Esophagus squamous epithelium (tissue), 4 donors: ENCODE measurements at regions not wholly inside any gene's neighbourhood (a gene's known extent, or its start where the extent isn't known, plus 50 kb on each side); places are given as distances from the start of the nearest gene placed in this dataset.

ENCODE experiments used
- POLR2A ChIP-seq, 4 donors: fragments of 450-650 bp; IDR thresholded peaks; one replicate each; pipeline ENCODE4 v1.6.1; 2017; ENCODE audit warnings: antibody characterized with exemption in 4 of 4, mild to moderate bottlenecking in 4 of 4, moderate library complexity in 3 of 4
- TF ChIP-seq, protein P1 (sequence below), 6 experiments: fragments of 450-650 bp in 4 of 6; fragments of 200-600 bp in 2 of 6; sonication (generic) in 2 of 6; IDR thresholded peaks; one replicate each; pipeline ENCODE4 v1.5.1; 2016 to 2019; ENCODE audit warnings: antibody characterized with exemption in 6 of 6, mild to moderate bottlenecking in 4 of 6, moderate library complexity in 4 of 6

DNA sequence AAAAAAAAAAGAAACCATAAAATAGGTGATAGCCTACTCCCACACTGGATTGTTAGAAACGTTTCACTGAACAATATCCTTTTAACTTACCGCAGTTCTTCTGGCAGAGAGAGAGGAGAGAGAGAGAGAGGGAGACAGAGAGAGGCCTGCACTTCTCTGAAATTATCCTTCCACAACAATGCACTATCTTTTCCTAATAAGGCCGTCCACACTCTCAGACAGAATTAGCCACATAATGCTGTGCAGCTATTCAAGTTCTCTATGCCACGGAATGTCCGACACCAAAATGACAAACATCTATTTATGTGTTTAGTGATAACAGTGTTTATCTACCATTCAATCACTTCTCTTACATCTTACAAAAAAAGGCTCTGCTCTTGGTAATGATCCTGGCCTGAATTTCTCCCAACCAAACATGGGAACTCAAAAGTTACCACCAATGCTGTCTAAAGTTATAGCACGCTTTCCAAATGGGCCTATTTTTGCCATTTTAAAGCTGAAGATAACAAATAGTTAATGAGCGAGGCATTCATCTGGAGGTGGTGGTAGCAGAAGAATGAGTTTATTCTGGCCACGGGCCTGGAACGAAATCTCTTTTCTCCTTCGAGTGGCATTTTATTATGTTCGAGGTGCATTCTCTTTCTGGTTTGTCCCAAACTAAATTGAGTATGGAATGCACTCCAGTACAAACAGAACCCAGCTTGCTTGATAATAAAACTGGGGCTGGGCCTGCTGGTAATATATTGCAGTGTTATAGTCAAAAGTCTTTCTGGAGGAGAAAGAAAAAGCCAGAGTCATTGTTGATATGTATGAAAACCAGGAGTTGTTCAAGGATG lies 160.2 kb upstream of the SVIL start:
- TF ChIP-seq POLR2A (IDR thresholded peaks at IDR 0.05): no peak
- TF ChIP-seq, protein P1, sequence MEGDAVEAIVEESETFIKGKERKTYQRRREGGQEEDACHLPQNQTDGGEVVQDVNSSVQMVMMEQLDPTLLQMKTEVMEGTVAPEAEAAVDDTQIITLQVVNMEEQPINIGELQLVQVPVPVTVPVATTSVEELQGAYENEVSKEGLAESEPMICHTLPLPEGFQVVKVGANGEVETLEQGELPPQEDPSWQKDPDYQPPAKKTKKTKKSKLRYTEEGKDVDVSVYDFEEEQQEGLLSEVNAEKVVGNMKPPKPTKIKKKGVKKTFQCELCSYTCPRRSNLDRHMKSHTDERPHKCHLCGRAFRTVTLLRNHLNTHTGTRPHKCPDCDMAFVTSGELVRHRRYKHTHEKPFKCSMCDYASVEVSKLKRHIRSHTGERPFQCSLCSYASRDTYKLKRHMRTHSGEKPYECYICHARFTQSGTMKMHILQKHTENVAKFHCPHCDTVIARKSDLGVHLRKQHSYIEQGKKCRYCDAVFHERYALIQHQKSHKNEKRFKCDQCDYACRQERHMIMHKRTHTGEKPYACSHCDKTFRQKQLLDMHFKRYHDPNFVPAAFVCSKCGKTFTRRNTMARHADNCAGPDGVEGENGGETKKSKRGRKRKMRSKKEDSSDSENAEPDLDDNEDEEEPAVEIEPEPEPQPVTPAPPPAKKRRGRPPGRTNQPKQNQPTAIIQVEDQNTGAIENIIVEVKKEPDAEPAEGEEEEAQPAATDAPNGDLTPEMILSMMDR (IDR thresholded peaks at IDR 0.05): no peak
